PC-3 (cell line): ENCODE measurements at regions not wholly inside any gene's neighbourhood (a gene's known extent, or its start where the extent isn't known, plus 50 kb on each side); places are given as distances from the start of the nearest gene placed in this dataset.

Experiments
- ATAC-seq: fragments of 200-7000 bp; cut with Tn5 transposase; 2 replicates; pipeline ENCODE4 v1.9.1; 2020; ENCODE audit warnings: mild to moderate bottlenecking, moderate library complexity
- BruUV-seq: library from RNA; stranded (reverse); fragments of 400-500 nt; replicated peaks from 2 replicates; lab custom pipeline; 2021; lab: Mats Ljungman, UMichigan
- CTCF ChIA-PET: fragments of 300-600 bp; sonication (Branson Sonifier 250); formaldehyde crosslinking; loops from one replicate; lab custom pipeline; 2022; ENCODE audit warnings: antibody characterized with exemption; lab: Charles Lee
- POLR2A ChIA-PET: fragments of 300-600 bp; sonication (Branson Sonifier 250); formaldehyde crosslinking; loops from one replicate; lab custom pipeline; 2022; ENCODE audit warnings: antibody characterized with exemption; ENCODE audit not compliant: unreplicated experiment; lab: Charles Lee
- DNase-seq: peaks from one replicate; pipeline ENCODE4 v3.0.0-alpha.2; 2015
- H2AFZ ChIP-seq: fragments of 300-600 bp; sonication (generic); 2 replicates; pipeline ENCODE4 v1.6.0; 2016; ENCODE audit warnings: antibody characterized with exemption, low read length
- H3F3A ChIP-seq: fragments of 300-600 bp; sonication (generic); one replicate; pipeline ENCODE4 v1.6.0; 2017; ENCODE audit warnings: antibody characterized with exemption, low read length, control low read depth, mild to moderate bottlenecking; ENCODE audit not compliant: unreplicated experiment
- H3K27ac ChIP-seq: fragments of 300-600 bp; sonication (generic); 2 replicates; pipeline ENCODE4 v1.5.1; 2016; ENCODE audit warnings: mild to moderate bottlenecking, low read length
- H3K27me3 ChIP-seq: fragments of 300-600 bp; sonication (generic); 2 replicates; pipeline ENCODE4 v1.6.1; 2016; ENCODE audit warnings: low read length, mixed read lengths
- H3K36me3 ChIP-seq: fragments of 300-600 bp; sonication (generic); 2 replicates; pipeline ENCODE4 v1.6.1; 2016; ENCODE audit warnings: low read depth, mixed run types, low read length, mixed read lengths
- H3K4me1 ChIP-seq: fragments of 300-600 bp; sonication (generic); 2 replicates; pipeline ENCODE4 v1.5.1; 2016; ENCODE audit warnings: low read length; ENCODE audit not compliant: insufficient read depth
- H3K4me2 ChIP-seq: fragments of 300-600 bp; sonication (generic); 2 replicates; pipeline ENCODE4 v1.6.0; 2016; ENCODE audit warnings: low read length
- H3K4me3 ChIP-seq: fragments of 300-600 bp; sonication (generic); 2 replicates; pipeline ENCODE4 v1.5.1; 2016; ENCODE audit warnings: mild to moderate bottlenecking, low read length, mixed read lengths
- H3K79me2 ChIP-seq: fragments of 300-600 bp; sonication (generic); 2 replicates; pipeline ENCODE4 v1.6.1; 2017; ENCODE audit warnings: low read length, mixed read lengths
- H3K9ac ChIP-seq: fragments of 300-600 bp; sonication (generic); 2 replicates; pipeline ENCODE4 v1.6.0; 2016; ENCODE audit warnings: mild to moderate bottlenecking, low read length
- H3K9me2 ChIP-seq: fragments of 300-600 bp; sonication (generic); replicated peaks from 2 replicates; pipeline ENCODE4 v1.6.1; 2016; ENCODE audit warnings: mixed run types, low read length, mixed read lengths
- H3K9me3 ChIP-seq: fragments of 300-600 bp; sonication (generic); 2 replicates; pipeline ENCODE4 v1.6.1; 2016; ENCODE audit warnings: low read length, mixed read lengths
- H4K20me1 ChIP-seq: fragments of 300-600 bp; sonication (generic); 2 replicates; pipeline ENCODE4 v1.6.1; 2016; ENCODE audit warnings: low read length, mixed read lengths
- CTCF ChIP-seq: fragments of 300-600 bp; sonication (generic); conservative IDR thresholded peaks from 2 replicates; pipeline ENCODE4 v1.5.1; 2017; ENCODE audit warnings: antibody characterized with exemption, low read depth, mild to moderate bottlenecking, low read length
- EZH2 ChIP-seq: fragments of 300-600 bp; sonication (generic); IDR thresholded peaks from one replicate; pipeline ENCODE4 v1.6.1; 2017; ENCODE audit warnings: antibody characterized with exemption, mild to moderate bottlenecking, low read length; ENCODE audit not compliant: unreplicated experiment
- EZH2phosphoT487 ChIP-seq: fragments of 300-600 bp; sonication (generic); IDR thresholded peaks from 2 replicates; pipeline ENCODE4 v1.6.1; 2018; ENCODE audit warnings: mild to moderate bottlenecking, antibody characterized with exemption, low read length, borderline replicate concordance
- intact Hi-C: fragments of 100-400 bp; cut with micrococcal nuclease; formaldehyde crosslinking; loops from 2 replicates; pipeline ENCODE4 v1.9.0; 2023

- Histone ChIP-seq H3K27ac (no peak overlapping the region), H3K4me3 (no peak overlapping the region), H3K9me2 (no peaks in the 10 kb centered on the region), H3F3A (no peaks in the 10 kb centered on the region), H3K4me1 (no peaks in the 10 kb centered on the region), H3K9ac (no peak overlapping the region), H3K79me2 (no peaks in the 10 kb centered on the region), H3K27me3 (peaks cover 91% of the 10 kb centered on the region), H3K9me3 (no peaks in the 10 kb centered on the region), H2AFZ (no peak overlapping the region), H3K36me3 (no peaks in the 10 kb centered on the region), H4K20me1 (no peaks in the 10 kb centered on the region), H3K4me2 (no peak overlapping the region)
- intact Hi-C loops, result no loop called here
- ChIA-PET CTCF (no interaction called here), POLR2A (interaction anchor here (0.6 kb wide), 1 partner anchor 89 kb away, joined by 3 read pairs; no protein-coding TSS in a partner anchor)
- DNase-seq, result no peak
- no TSS peak for BruUV-seq
- ATAC-seq, result no peak
- TF ChIP-seq CTCF, result no peak
- TF ChIP-seq EZH2phosphoT487, result no peak
- TF ChIP-seq EZH2, result no peak
These were observed 80.6 kb upstream of the ATP2B2 start for GRCh38 chr3:10585945-10586344.

- Histone ChIP-seq H2AFZ (no peak overlapping the region), H3K79me2 (no peaks in the 10 kb centered on the region), H3K4me3 (no peak overlapping the region), H3K36me3 (no peaks in the 10 kb centered on the region), H4K20me1 (no peaks in the 10 kb centered on the region), H3K9me3 (no peaks in the 10 kb centered on the region), H3F3A (no peaks in the 10 kb centered on the region), H3K9ac (no peak overlapping the region), H3K27ac (no peak overlapping the region), H3K27me3 (peaks cover 49% of the 10 kb centered on the region), H3K4me1 (no peaks in the 10 kb centered on the region), H3K9me2 (no peaks in the 10 kb centered on the region), H3K4me2 (no peak overlapping the region)
- TF ChIP-seq EZH2phosphoT487 (no peak), CTCF (no peak), EZH2 (no peak)
- BruUV-seq, result no TSS peak
- ChIA-PET CTCF (no interaction called here), POLR2A (no interaction called here)
- DNase-seq, result peak; percentile 70
- intact Hi-C loops, result no loop called here
- ATAC-seq, result peak; percentile 64; the same call in 1 of the 2 replicates
These were observed 89.5 kb upstream of the ATP2B2 start for GRCh38 chr3:10594915-10595314.

- ATAC-seq (no peak; the same call in 1 of the 2 replicates), DNase-seq (no peak)
- Histone ChIP-seq H3F3A (no peaks in the 10 kb centered on the region), H2AFZ (no peak overlapping the region), H3K9ac (no peak overlapping the region), H3K79me2 (no peaks in the 10 kb centered on the region), H3K4me3 (no peak overlapping the region), H3K9me2 (no peaks in the 10 kb centered on the region), H3K9me3 (no peaks in the 10 kb centered on the region), H3K27ac (no peak overlapping the region), H3K27me3 (peaks cover 44% of the 10 kb centered on the region), H3K4me2 (no peak overlapping the region), H3K4me1 (no peaks in the 10 kb centered on the region), H3K36me3 (no peaks in the 10 kb centered on the region), H4K20me1 (no peaks in the 10 kb centered on the region)
- ChIA-PET POLR2A (no interaction called here), CTCF (no interaction called here)
- BruUV-seq, result no TSS peak
- intact Hi-C loops, result no loop called here
- TF ChIP-seq EZH2phosphoT487, result no peak
- TF ChIP-seq EZH2, result no peak
- no peak for TF ChIP-seq CTCF
These were observed 91.5 kb upstream of the ATP2B2 start for GRCh38 chr3:10596746-10597448.
